GM12864 (cell line): ENCODE measurements at regions not wholly inside any gene's neighbourhood (a gene's known extent, or its start where the extent isn't known, plus 50 kb on each side); places are given as distances from the start of the nearest gene placed in this dataset.

Experiments used
- DNase-seq: peaks from one replicate; pipeline ENCODE4 v3.0.0-alpha.2; 2011; ENCODE audit warnings: low read depth
- H3K4me3 ChIP-seq: 2 replicates; pipeline ENCODE4 v1.5.1; 2011; ENCODE audit warnings: mild to moderate bottlenecking, low read depth, low read length, control low read depth
- CTCF ChIP-seq: IDR thresholded peaks from 2 replicates; pipeline ENCODE4 v1.5.1; 2011; ENCODE audit warnings: low read depth, mild to moderate bottlenecking, moderate library complexity, low read length, control low read depth, inconsistent platforms; ENCODE audit errors: missing control alignments

- no peak for DNase-seq
- no peak overlapping the region for H3K4me3 ChIP-seq
- TF ChIP-seq CTCF: no peak
These were observed 322.2 kb downstream of the TMEM121 start for GRCh38 chr14:105848570-105848969.

GRCh38 chr14:105849933-105850626 is 323.7 kb downstream of the TMEM121 start:
- DNase-seq: no peak
- TF ChIP-seq CTCF: no peak
- no peak overlapping the region for H3K4me3 ChIP-seq

GRCh38 chr14:105850853-105851581 is 324.6 kb downstream of the TMEM121 start:
- no peak overlapping the region for H3K4me3 ChIP-seq
- TF ChIP-seq CTCF: no peak
- no peak for DNase-seq

GRCh38 chr14:105851716-105852377 is 325.5 kb downstream of the TMEM121 start:
- H3K4me3 ChIP-seq: no peak overlapping the region
- no peak for DNase-seq
- no peak for TF ChIP-seq CTCF

- no peak overlapping the region for H3K4me3 ChIP-seq
- no peak for TF ChIP-seq CTCF
- DNase-seq: no peak
These were observed 326.1 kb downstream of the TMEM121 start for GRCh38 chr14:105852378-105853088.

GRCh38 chr14:105853089-105853906 is 326.9 kb downstream of the TMEM121 start:
- no peak overlapping the region for H3K4me3 ChIP-seq
- DNase-seq: no peak
- TF ChIP-seq CTCF: no peak
